Activated CD4-positive, alpha-beta T cell treated with anti-CD3 and anti-CD28 coated beads, Interleukin-2, amount 10 ng/mL, durations not matched to agents 24 days and 14 days (primary cell): ENCODE measurements at regions not wholly inside any gene's neighbourhood (a gene's known extent, or its start where the extent isn't known, plus 50 kb on each side); places are given as distances from the start of the nearest gene placed in this dataset.

ENCODE experiments used
- DNase-seq: peaks from one replicate; pipeline ENCODE4 v3.0.0; 2022
- H3K27ac Mint-ChIP-seq: one replicate; pipeline ENCODE4 v1.8.0; 2022; ENCODE audit warnings: mild to moderate bottlenecking, mixed read lengths
- H3K27me3 Mint-ChIP-seq: one replicate; pipeline ENCODE4 v1.8.0; 2022; ENCODE audit warnings: mixed read lengths
- H3K36me3 Mint-ChIP-seq: one replicate; pipeline ENCODE4 v1.8.0; 2022; ENCODE audit warnings: low read depth, mild to moderate bottlenecking, mixed read lengths
- H3K4me1 Mint-ChIP-seq: one replicate; pipeline ENCODE4 v1.8.0; 2021; ENCODE audit warnings: mixed read lengths
- H3K4me3 Mint-ChIP-seq: one replicate; pipeline ENCODE4 v1.8.0; 2022; ENCODE audit warnings: mild to moderate bottlenecking, moderate library complexity, mixed read lengths
- H3K9me3 Mint-ChIP-seq: one replicate; pipeline ENCODE4 v1.8.0; 2021; ENCODE audit warnings: mixed read lengths
- intact Hi-C: fragments of 100-400 bp; cut with micrococcal nuclease; formaldehyde crosslinking; loops from one replicate; pipeline ENCODE4 v1.15.1; 2023

GRCh38 chr20:57902473-57902872, 192.7 kb upstream of the PMEPA1 start:
- Mint-ChIP-seq H3K4me3 (no peak overlapping the region), H3K9me3 (no peaks in the 10 kb centered on the region), H3K27ac (no peak overlapping the region), H3K27me3 (peaks cover 21% of the 10 kb centered on the region), H3K36me3 (no peaks in the 10 kb centered on the region), H3K4me1 (no peaks in the 10 kb centered on the region)
- DNase-seq, result no peak
- intact Hi-C loops, result no loop called here

- H3K4me1 Mint-ChIP-seq, result no peaks in the 10 kb centered on the region
- H3K27ac Mint-ChIP-seq, result no peak overlapping the region
- H3K27me3 Mint-ChIP-seq, result peaks cover 21% of the 10 kb centered on the region
- intact Hi-C loops, result no loop called here
- H3K9me3 Mint-ChIP-seq, result no peaks in the 10 kb centered on the region
- no peak for DNase-seq
- H3K36me3 Mint-ChIP-seq, result no peaks in the 10 kb centered on the region
- no peak overlapping the region for H3K4me3 Mint-ChIP-seq
Measured at GRCh38 chr20:57901526-57901925, 191.7 kb upstream of the PMEPA1 start.

- no peak for DNase-seq
- H3K9me3 Mint-ChIP-seq, result no peaks in the 10 kb centered on the region
- no peaks in the 10 kb centered on the region for H3K36me3 Mint-ChIP-seq
Measured at GRCh38 chr20:57900226-57900905, 190.6 kb upstream of the PMEPA1 start.

GRCh38 chr20:57899554-57899953, 189.7 kb upstream of the PMEPA1 start:
- no peak for DNase-seq
- H3K36me3 Mint-ChIP-seq, result no peaks in the 10 kb centered on the region
- peaks cover 9% of the 10 kb centered on the region for H3K27me3 Mint-ChIP-seq
- H3K27ac Mint-ChIP-seq, result no peak overlapping the region
- intact Hi-C loops, result no loop called here
- H3K4me1 Mint-ChIP-seq, result no peaks in the 10 kb centered on the region
- H3K9me3 Mint-ChIP-seq, result no peaks in the 10 kb centered on the region
- no peak overlapping the region for H3K4me3 Mint-ChIP-seq

More at GRCh38 chr20:57900226-57900905, 190.6 kb upstream of the PMEPA1 start:
- peaks cover 17% of the 10 kb centered on the region for H3K27me3 Mint-ChIP-seq
- no peaks in the 10 kb centered on the region for H3K4me1 Mint-ChIP-seq
- intact Hi-C loops, result no loop called here
- H3K27ac Mint-ChIP-seq, result no peak overlapping the region
- no peak overlapping the region for H3K4me3 Mint-ChIP-seq

GRCh38 chr20:57898332-57898731, 188.5 kb upstream of the PMEPA1 start:
- Mint-ChIP-seq H3K27ac (no peak overlapping the region), H3K27me3 (no peaks in the 10 kb centered on the region), H3K4me1 (no peaks in the 10 kb centered on the region), H3K4me3 (no peak overlapping the region), H3K9me3 (no peaks in the 10 kb centered on the region), H3K36me3 (no peaks in the 10 kb centered on the region)
- intact Hi-C loops, result no loop called here
- no peak for DNase-seq

- Mint-ChIP-seq H3K27me3 (no peaks in the 10 kb centered on the region), H3K4me3 (no peak overlapping the region), H3K4me1 (no peaks in the 10 kb centered on the region), H3K36me3 (no peaks in the 10 kb centered on the region), H3K9me3 (no peaks in the 10 kb centered on the region), H3K27ac (no peak overlapping the region)
- DNase-seq, result no peak
- intact Hi-C loops, result no loop called here
Measured at GRCh38 chr20:57897891-57898290, 188.1 kb upstream of the PMEPA1 start.

- H3K4me1 Mint-ChIP-seq, result no peaks in the 10 kb centered on the region
- no peak overlapping the region for H3K27ac Mint-ChIP-seq
- intact Hi-C loops, result no loop called here
- no peaks in the 10 kb centered on the region for H3K9me3 Mint-ChIP-seq
- no peak overlapping the region for H3K4me3 Mint-ChIP-seq
- no peaks in the 10 kb centered on the region for H3K27me3 Mint-ChIP-seq
- DNase-seq, result no peak
- H3K36me3 Mint-ChIP-seq, result no peaks in the 10 kb centered on the region
Measured at GRCh38 chr20:57897156-57897874, 187.5 kb upstream of the PMEPA1 start.

GRCh38 chr20:57896563-57896962, 186.7 kb upstream of the PMEPA1 start:
- Mint-ChIP-seq H3K27ac (no peak overlapping the region), H3K36me3 (no peaks in the 10 kb centered on the region), H3K4me1 (no peaks in the 10 kb centered on the region), H3K9me3 (no peaks in the 10 kb centered on the region), H3K4me3 (no peak overlapping the region), H3K27me3 (no peaks in the 10 kb centered on the region)
- intact Hi-C loops, result no loop called here
- DNase-seq, result no peak

- no peak overlapping the region for H3K4me3 Mint-ChIP-seq
- no peaks in the 10 kb centered on the region for H3K27me3 Mint-ChIP-seq
- no peaks in the 10 kb centered on the region for H3K36me3 Mint-ChIP-seq
- DNase-seq, result no peak
- H3K4me1 Mint-ChIP-seq, result no peaks in the 10 kb centered on the region
- intact Hi-C loops, result no loop called here
- no peaks in the 10 kb centered on the region for H3K9me3 Mint-ChIP-seq
- H3K27ac Mint-ChIP-seq, result no peak overlapping the region
Measured at GRCh38 chr20:57896017-57896416, 186.2 kb upstream of the PMEPA1 start.

- Mint-ChIP-seq H3K36me3 (no peaks in the 10 kb centered on the region), H3K4me3 (no peak overlapping the region), H3K27me3 (no peaks in the 10 kb centered on the region), H3K27ac (no peak overlapping the region), H3K9me3 (no peaks in the 10 kb centered on the region), H3K4me1 (no peaks in the 10 kb centered on the region)
- no peak for DNase-seq
- intact Hi-C loops, result no loop called here
Measured at GRCh38 chr20:57895161-57895855, 185.5 kb upstream of the PMEPA1 start.

- H3K9me3 Mint-ChIP-seq, result no peaks in the 10 kb centered on the region
- H3K36me3 Mint-ChIP-seq, result no peaks in the 10 kb centered on the region
- no peaks in the 10 kb centered on the region for H3K27me3 Mint-ChIP-seq
- no peak for DNase-seq
- H3K27ac Mint-ChIP-seq, result no peak overlapping the region
- H3K4me3 Mint-ChIP-seq, result no peak overlapping the region
- no peaks in the 10 kb centered on the region for H3K4me1 Mint-ChIP-seq
- intact Hi-C loops, result no loop called here
Measured at GRCh38 chr20:57894522-57894921, 184.7 kb upstream of the PMEPA1 start.

GRCh38 chr20:57894096-57894495, 184.3 kb upstream of the PMEPA1 start:
- H3K27me3 Mint-ChIP-seq, result no peaks in the 10 kb centered on the region
- DNase-seq, result no peak
- no peaks in the 10 kb centered on the region for H3K36me3 Mint-ChIP-seq
- no peak overlapping the region for H3K27ac Mint-ChIP-seq
- H3K4me3 Mint-ChIP-seq, result no peak overlapping the region
- intact Hi-C loops, result no loop called here
- no peaks in the 10 kb centered on the region for H3K4me1 Mint-ChIP-seq
- no peaks in the 10 kb centered on the region for H3K9me3 Mint-ChIP-seq

- DNase-seq, result no peak
- H3K27me3 Mint-ChIP-seq, result no peaks in the 10 kb centered on the region
- H3K27ac Mint-ChIP-seq, result no peak overlapping the region
- H3K4me1 Mint-ChIP-seq, result no peaks in the 10 kb centered on the region
- no peaks in the 10 kb centered on the region for H3K9me3 Mint-ChIP-seq
- H3K4me3 Mint-ChIP-seq, result no peak overlapping the region
- H3K36me3 Mint-ChIP-seq, result no peaks in the 10 kb centered on the region
- intact Hi-C loops, result no loop called here
Measured at GRCh38 chr20:57893366-57893999, 183.7 kb upstream of the PMEPA1 start.

GRCh38 chr20:57892471-57892870, 182.7 kb upstream of the PMEPA1 start:
- H3K27me3 Mint-ChIP-seq, result peaks cover 5% of the 10 kb centered on the region
- no peaks in the 10 kb centered on the region for H3K36me3 Mint-ChIP-seq
- H3K27ac Mint-ChIP-seq, result no peak overlapping the region
- H3K4me3 Mint-ChIP-seq, result no peak overlapping the region
- no peaks in the 10 kb centered on the region for H3K9me3 Mint-ChIP-seq
- DNase-seq, result no peak
- no peaks in the 10 kb centered on the region for H3K4me1 Mint-ChIP-seq
- intact Hi-C loops, result no loop called here
